ENCODE measurements at regions not wholly inside any gene's neighbourhood (a gene's known extent, or its start where the extent isn't known, plus 50 kb on each side); places are given as distances from the start of the nearest gene placed in this dataset.

GRCh38 chr4:106450249-106450648, 81.7 kb upstream of the GIMD1 start:
- Histone ChIP-seq H3K9me3 (ENCODE audit: control insufficient read depth, low read length) (peaks cover 12% of the 10 kb centered on the region), H3K27ac (ENCODE audit: low read depth, low read length, severe bottlenecking) (no peak overlapping the region), H3K36me3 (ENCODE audit: control insufficient read depth, insufficient read depth, low read length) (no peaks in the 10 kb centered on the region), H3K4me3 (ENCODE audit: extremely low read depth, insufficient read depth, low read length, poor library complexity, severe bottlenecking) (no peak overlapping the region), H3K4me1 (ENCODE audit: control insufficient read depth, insufficient read depth, low read length, poor library complexity, severe bottlenecking) (no peaks in the 10 kb centered on the region)
- 86% methylated on average over 1 of the region's 3 CpGs; no CpG with 5 or more reads in 1 of the 2 experiments for whole genome bisulfite sequencing, 2 experiments (ENCODE audit: insufficient coverage in 2 of 2)

DNA sequence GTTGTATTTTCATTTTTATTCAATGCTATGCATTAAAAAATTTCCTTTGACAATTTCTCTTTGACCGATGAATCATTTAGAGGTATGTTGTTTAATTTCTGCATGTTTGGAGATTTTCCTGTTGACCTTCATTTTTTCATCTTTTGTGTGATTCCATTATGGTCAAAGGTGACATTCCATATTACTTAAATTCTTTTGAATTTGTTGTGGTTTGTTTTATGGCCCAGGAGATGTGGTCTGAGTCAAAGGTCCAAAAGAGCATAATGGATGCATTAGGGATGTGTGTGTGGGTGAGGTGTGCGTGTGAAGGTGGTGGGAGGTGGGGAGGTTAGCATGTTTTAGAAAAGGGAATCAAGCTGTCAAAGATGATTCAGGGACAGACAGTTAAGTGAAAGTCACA, 76.0 kb upstream of the GIMD1 start:
- no peaks in the 10 kb centered on the region for H3K4me1 ChIP-seq (ENCODE audit: control insufficient read depth, insufficient read depth, low read length, poor library complexity, severe bottlenecking)
- peaks cover 12% of the 10 kb centered on the region for H3K9me3 ChIP-seq (ENCODE audit: control insufficient read depth, low read length)
- no CpG with 5 or more reads among the region's 2 CpGs for WGBS, 2 experiments (ENCODE audit: insufficient coverage in 2 of 2)
- no peaks in the 10 kb centered on the region for H3K36me3 ChIP-seq (ENCODE audit: control insufficient read depth, insufficient read depth, low read length)
- no peak overlapping the region for H3K4me3 ChIP-seq (ENCODE audit: extremely low read depth, insufficient read depth, low read length, poor library complexity, severe bottlenecking)
- H3K27ac ChIP-seq (ENCODE audit: low read depth, low read length, severe bottlenecking) = no peak overlapping the region

DNA sequence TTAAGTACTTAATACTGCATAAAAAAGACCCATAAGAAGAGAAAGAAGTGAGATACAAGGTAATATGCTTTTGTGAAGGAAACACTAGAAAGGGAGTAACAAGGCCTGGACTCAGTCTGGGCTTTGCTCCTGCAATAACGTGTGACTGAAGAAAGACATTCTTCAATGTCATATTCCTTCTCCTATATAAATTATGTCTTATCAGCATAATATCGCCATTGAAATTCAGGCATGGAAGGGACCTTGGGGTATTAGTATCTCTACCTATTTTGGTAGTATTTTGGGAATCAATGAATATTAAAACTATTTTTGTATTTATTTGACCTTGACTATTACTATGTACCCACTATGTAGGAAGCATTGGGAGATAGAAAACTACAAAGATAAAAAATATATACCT, 62.2 kb upstream of the GIMD1 start:
- WGBS, 2 experiments (ENCODE audit: insufficient coverage in 2 of 2) = no CpG with 5 or more reads among the region's 2 CpGs
- no peak overlapping the region for H3K27ac ChIP-seq (ENCODE audit: low read depth, low read length, severe bottlenecking)
- H3K4me3 ChIP-seq (ENCODE audit: extremely low read depth, insufficient read depth, low read length, poor library complexity, severe bottlenecking) = no peak overlapping the region
- H3K9me3 ChIP-seq (ENCODE audit: control insufficient read depth, low read length) = no peaks in the 10 kb centered on the region
- no peaks in the 10 kb centered on the region for H3K4me1 ChIP-seq (ENCODE audit: control insufficient read depth, insufficient read depth, low read length, poor library complexity, severe bottlenecking)
- no peaks in the 10 kb centered on the region for H3K36me3 ChIP-seq (ENCODE audit: control insufficient read depth, insufficient read depth, low read length)

GRCh38 chr4:106429885-106430284, 61.3 kb upstream of the GIMD1 start:
- Histone ChIP-seq H3K36me3 (ENCODE audit: control insufficient read depth, insufficient read depth, low read length) (no peaks in the 10 kb centered on the region), H3K27ac (ENCODE audit: low read depth, low read length, severe bottlenecking) (no peak overlapping the region), H3K4me1 (ENCODE audit: control insufficient read depth, insufficient read depth, low read length, poor library complexity, severe bottlenecking) (no peaks in the 10 kb centered on the region), H3K4me3 (ENCODE audit: extremely low read depth, insufficient read depth, low read length, poor library complexity, severe bottlenecking) (no peak overlapping the region), H3K9me3 (ENCODE audit: control insufficient read depth, low read length) (no peaks in the 10 kb centered on the region)
- 86 to 90% methylated on average over 1 to 2 of the region's 2 CpGs for WGBS, 2 experiments (ENCODE audit: insufficient coverage in 2 of 2)

DNA sequence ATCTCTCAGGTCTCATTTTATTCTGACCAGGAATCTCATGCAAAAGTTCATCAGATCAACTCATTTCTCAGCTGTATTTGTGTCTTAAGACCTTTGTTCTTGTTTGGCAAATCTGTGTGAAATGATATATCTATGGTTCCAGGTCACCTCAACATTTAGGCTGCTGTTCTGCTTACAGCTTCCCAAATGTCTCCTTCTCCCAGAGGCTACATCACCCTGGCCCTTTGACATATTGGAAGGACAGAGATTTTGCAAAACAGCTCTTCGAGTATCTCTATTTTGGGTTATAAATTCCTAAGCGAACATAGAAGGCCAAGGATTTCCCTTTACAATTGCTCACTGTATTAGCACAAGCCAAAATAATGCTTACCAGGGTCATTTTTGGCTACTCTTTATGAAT, 57.5 kb upstream of the GIMD1 start:
- WGBS, 2 experiments (ENCODE audit: insufficient coverage in 2 of 2) = 85% methylated on average over 2 of the region's 2 CpGs; no CpG with 5 or more reads in 1 of the 2 experiments
- no peaks in the 10 kb centered on the region for H3K9me3 ChIP-seq (ENCODE audit: control insufficient read depth, low read length)
- peaks cover 10% of the 10 kb centered on the region for H3K4me1 ChIP-seq (ENCODE audit: control insufficient read depth, insufficient read depth, low read length, poor library complexity, severe bottlenecking)
- H3K36me3 ChIP-seq (ENCODE audit: control insufficient read depth, insufficient read depth, low read length) = no peaks in the 10 kb centered on the region
- no peak overlapping the region for H3K4me3 ChIP-seq (ENCODE audit: extremely low read depth, insufficient read depth, low read length, poor library complexity, severe bottlenecking)
- H3K27ac ChIP-seq (ENCODE audit: low read depth, low read length, severe bottlenecking) = no peak overlapping the region

- peaks cover 10% of the 10 kb centered on the region for H3K4me1 ChIP-seq (ENCODE audit: control insufficient read depth, insufficient read depth, low read length, poor library complexity, severe bottlenecking)
- no peaks in the 10 kb centered on the region for H3K9me3 ChIP-seq (ENCODE audit: control insufficient read depth, low read length)
- no peak overlapping the region for H3K4me3 ChIP-seq (ENCODE audit: extremely low read depth, insufficient read depth, low read length, poor library complexity, severe bottlenecking)
- no peak overlapping the region for H3K27ac ChIP-seq (ENCODE audit: low read depth, low read length, severe bottlenecking)
- H3K36me3 ChIP-seq (ENCODE audit: control insufficient read depth, insufficient read depth, low read length) = no peaks in the 10 kb centered on the region
Measured at GRCh38 chr4:106425576-106425975, 57.0 kb upstream of the GIMD1 start.

DNA sequence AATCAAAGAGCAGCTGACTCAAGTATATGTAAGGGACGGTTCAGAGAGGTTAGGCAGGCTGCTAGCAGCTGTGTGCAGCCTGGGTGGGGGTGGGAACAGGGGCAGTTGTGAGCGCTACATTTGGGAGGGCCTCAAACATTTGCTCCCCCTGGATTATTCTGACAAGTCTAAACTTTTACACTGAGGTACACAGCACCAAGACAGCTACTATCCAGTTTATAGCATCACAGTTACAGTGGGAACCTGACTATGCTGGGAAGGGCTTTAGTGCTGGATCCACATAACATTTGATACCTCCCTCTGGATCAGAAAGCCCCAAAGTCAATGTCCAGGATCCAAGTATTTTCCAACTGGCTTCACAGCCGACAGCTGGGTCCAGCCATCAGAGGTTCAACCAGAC, 55.8 kb upstream of the GIMD1 start:
- peaks cover 10% of the 10 kb centered on the region for H3K4me1 ChIP-seq (ENCODE audit: control insufficient read depth, insufficient read depth, low read length, poor library complexity, severe bottlenecking)
- no peaks in the 10 kb centered on the region for H3K9me3 ChIP-seq (ENCODE audit: control insufficient read depth, low read length)
- no peak overlapping the region for H3K4me3 ChIP-seq (ENCODE audit: extremely low read depth, insufficient read depth, low read length, poor library complexity, severe bottlenecking)
- 80 to 100% methylated on average over 1 of the region's 3 CpGs for WGBS, 2 experiments (ENCODE audit: insufficient coverage in 2 of 2)
- H3K27ac ChIP-seq (ENCODE audit: low read depth, low read length, severe bottlenecking) = no peak overlapping the region
- H3K36me3 ChIP-seq (ENCODE audit: control insufficient read depth, insufficient read depth, low read length) = no peaks in the 10 kb centered on the region

- Histone ChIP-seq H3K9me3 (ENCODE audit: control insufficient read depth, low read length) (no peaks in the 10 kb centered on the region), H3K4me1 (ENCODE audit: control insufficient read depth, insufficient read depth, low read length, poor library complexity, severe bottlenecking) (peaks cover 10% of the 10 kb centered on the region), H3K36me3 (ENCODE audit: control insufficient read depth, insufficient read depth, low read length) (no peaks in the 10 kb centered on the region), H3K4me3 (ENCODE audit: extremely low read depth, insufficient read depth, low read length, poor library complexity, severe bottlenecking) (no peak overlapping the region), H3K27ac (ENCODE audit: low read depth, low read length, severe bottlenecking) (no peak overlapping the region)
Measured at GRCh38 chr4:106423791-106424190, 55.2 kb upstream of the GIMD1 start.

DNA sequence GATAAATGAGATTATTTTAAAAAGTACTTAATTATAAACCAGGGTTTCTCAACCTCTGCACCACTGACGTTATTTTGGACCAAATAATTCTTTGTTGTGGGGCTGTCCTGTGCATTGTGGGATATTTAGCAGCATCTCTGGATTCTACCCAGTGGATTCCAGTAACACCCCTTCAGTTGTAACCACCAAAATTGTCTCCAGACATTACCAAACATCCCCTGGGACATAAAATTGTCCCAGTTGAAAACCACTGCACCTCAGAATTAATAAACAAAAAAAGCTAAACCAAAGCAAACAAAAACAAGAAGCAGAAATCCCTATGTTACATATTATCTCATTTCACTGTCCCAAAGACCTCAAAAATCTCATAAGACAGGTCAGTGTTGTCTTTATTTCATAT, 54.2 kb upstream of the GIMD1 start:
- Histone ChIP-seq H3K4me3 (ENCODE audit: extremely low read depth, insufficient read depth, low read length, poor library complexity, severe bottlenecking) (no peak overlapping the region), H3K27ac (ENCODE audit: low read depth, low read length, severe bottlenecking) (no peak overlapping the region), H3K9me3 (ENCODE audit: control insufficient read depth, low read length) (no peaks in the 10 kb centered on the region), H3K36me3 (ENCODE audit: control insufficient read depth, insufficient read depth, low read length) (no peaks in the 10 kb centered on the region), H3K4me1 (ENCODE audit: control insufficient read depth, insufficient read depth, low read length, poor library complexity, severe bottlenecking) (peaks cover 10% of the 10 kb centered on the region)
- no CpG with 5 or more reads among the region's 1 CpG for WGBS, 2 experiments (ENCODE audit: insufficient coverage in 2 of 2)

GRCh38 chr4:106421441-106422296, 53.1 kb upstream of the GIMD1 start:
- no peak overlapping the region for H3K4me3 ChIP-seq (ENCODE audit: extremely low read depth, insufficient read depth, low read length, poor library complexity, severe bottlenecking)
- peaks cover 10% of the 10 kb centered on the region for H3K4me1 ChIP-seq (ENCODE audit: control insufficient read depth, insufficient read depth, low read length, poor library complexity, severe bottlenecking)
- no peaks in the 10 kb centered on the region for H3K36me3 ChIP-seq (ENCODE audit: control insufficient read depth, insufficient read depth, low read length)
- H3K9me3 ChIP-seq (ENCODE audit: control insufficient read depth, low read length) = no peaks in the 10 kb centered on the region
- peak overlapping the region; percentile 89 for H3K27ac ChIP-seq (ENCODE audit: low read depth, low read length, severe bottlenecking)
- WGBS, 2 experiments (ENCODE audit: insufficient coverage in 2 of 2) = 80 to 87% methylated on average over 3 of the region's 4 CpGs

DNA sequence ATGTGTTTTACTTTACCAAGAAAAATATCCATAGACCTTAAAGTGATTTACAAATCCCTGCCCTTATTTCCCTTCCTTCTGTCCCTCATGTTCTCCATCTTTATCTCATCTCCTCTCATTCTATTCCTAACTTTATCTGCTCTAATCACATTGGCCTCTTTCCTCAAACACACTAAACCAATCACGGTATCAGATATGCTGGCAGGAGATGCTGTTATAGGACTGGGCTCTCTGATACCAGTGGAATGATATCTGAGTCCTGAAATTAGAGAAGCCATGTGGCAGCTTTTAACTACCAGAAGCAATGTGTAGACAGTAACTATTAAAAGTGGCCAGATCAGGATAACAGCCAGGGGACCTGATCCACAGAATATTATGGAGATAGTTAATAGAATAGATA, 49.9 kb upstream of the GIMD1 start:
- WGBS, 2 experiments (ENCODE audit: insufficient coverage in 2 of 2) = no CpG with 5 or more reads among the region's 1 CpG
- H3K4me3 ChIP-seq (ENCODE audit: extremely low read depth, insufficient read depth, low read length, poor library complexity, severe bottlenecking) = no peak overlapping the region
- H3K9me3 ChIP-seq (ENCODE audit: control insufficient read depth, low read length) = no peaks in the 10 kb centered on the region
- H3K4me1 ChIP-seq (ENCODE audit: control insufficient read depth, insufficient read depth, low read length, poor library complexity, severe bottlenecking) = peaks cover 12% of the 10 kb centered on the region
- no peaks in the 10 kb centered on the region for H3K36me3 ChIP-seq (ENCODE audit: control insufficient read depth, insufficient read depth, low read length)
- H3K27ac ChIP-seq (ENCODE audit: low read depth, low read length, severe bottlenecking) = no peak overlapping the region

Measured in mesodermal cell (in vitro differentiated cells).